ENCODE measurements at regions not wholly inside any gene's neighbourhood (a gene's known extent, or its start where the extent isn't known, plus 50 kb on each side); places are given as distances from the start of the nearest gene placed in this dataset.

DNA sequence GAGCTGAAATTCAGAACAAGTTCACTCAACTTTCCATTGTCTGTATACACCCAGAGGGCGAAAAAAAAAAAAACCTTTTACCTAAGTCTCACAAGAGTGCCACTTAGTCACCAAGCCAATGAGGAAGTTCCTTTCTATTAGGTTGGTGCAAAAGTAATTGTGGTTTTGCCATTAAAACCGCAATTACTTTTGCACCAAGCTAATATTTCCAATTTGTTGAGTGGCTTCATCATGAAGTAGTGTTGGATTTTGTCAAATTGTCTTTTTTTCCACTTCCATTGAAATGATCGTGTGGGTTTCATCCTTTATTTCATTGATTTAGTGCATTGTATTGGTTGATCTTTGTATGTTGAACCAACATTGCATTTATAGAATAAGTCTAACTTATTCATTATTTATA, 253.9 kb downstream of the ZIC4 start:
- DNase-seq (ENCODE audit: low spot score), result no peak
- in situ Hi-C loops (cut with MboI; ENCODE audit: low pct_unique_long_range_greater_than_20kb, low sequenced_read_pairs, unreplicated experiment), result no loop called here
- TF ChIP-seq, protein P1, sequence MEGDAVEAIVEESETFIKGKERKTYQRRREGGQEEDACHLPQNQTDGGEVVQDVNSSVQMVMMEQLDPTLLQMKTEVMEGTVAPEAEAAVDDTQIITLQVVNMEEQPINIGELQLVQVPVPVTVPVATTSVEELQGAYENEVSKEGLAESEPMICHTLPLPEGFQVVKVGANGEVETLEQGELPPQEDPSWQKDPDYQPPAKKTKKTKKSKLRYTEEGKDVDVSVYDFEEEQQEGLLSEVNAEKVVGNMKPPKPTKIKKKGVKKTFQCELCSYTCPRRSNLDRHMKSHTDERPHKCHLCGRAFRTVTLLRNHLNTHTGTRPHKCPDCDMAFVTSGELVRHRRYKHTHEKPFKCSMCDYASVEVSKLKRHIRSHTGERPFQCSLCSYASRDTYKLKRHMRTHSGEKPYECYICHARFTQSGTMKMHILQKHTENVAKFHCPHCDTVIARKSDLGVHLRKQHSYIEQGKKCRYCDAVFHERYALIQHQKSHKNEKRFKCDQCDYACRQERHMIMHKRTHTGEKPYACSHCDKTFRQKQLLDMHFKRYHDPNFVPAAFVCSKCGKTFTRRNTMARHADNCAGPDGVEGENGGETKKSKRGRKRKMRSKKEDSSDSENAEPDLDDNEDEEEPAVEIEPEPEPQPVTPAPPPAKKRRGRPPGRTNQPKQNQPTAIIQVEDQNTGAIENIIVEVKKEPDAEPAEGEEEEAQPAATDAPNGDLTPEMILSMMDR (IDR thresholded peaks at IDR 0.05; ENCODE audit: extremely low read depth, insufficient read depth, missing control alignments), result no peak

DNA sequence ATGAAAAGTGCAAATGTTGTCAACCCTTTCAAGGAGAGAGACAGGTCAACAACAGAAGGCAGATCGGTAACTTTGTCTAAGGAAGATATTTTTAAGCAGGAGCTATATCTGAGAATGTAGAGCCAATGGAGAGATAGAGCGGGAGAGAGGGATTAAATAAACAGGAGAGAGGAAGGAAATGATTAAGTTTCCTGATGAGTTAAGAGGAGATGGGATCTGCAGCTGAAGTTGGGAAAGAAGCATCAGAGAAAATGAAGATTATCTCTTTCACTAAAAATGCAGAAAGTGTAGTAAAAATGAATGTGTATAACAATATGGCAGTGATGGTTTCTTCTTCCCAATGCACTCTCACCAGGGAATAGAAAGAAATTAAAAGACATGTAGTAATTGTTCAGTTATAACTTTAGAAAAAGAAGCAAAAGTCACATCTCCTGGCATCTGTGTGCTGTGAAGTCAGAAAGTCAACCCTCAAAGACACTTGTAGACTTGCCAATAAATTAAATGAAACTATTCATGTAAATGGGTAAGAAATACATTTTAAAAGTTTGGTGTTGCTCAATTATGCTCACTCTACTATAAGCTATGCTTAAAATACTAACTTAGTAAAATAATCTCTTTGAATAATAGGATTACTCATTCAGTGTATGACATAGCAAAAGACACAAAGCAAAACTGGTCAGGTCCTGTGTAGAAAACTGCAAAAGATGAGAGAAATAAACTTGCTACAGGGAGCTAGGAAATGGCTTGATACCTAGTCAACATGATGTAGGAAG, 264.6 kb downstream of the ZIC4 start:
- in situ Hi-C loops (cut with MboI; ENCODE audit: low pct_unique_long_range_greater_than_20kb, low sequenced_read_pairs, unreplicated experiment), result no loop called here
- no peak for DNase-seq (ENCODE audit: low spot score)
- TF ChIP-seq, protein P1 (IDR thresholded peaks at IDR 0.05; ENCODE audit: extremely low read depth, insufficient read depth, missing control alignments), result no peak

DNA sequence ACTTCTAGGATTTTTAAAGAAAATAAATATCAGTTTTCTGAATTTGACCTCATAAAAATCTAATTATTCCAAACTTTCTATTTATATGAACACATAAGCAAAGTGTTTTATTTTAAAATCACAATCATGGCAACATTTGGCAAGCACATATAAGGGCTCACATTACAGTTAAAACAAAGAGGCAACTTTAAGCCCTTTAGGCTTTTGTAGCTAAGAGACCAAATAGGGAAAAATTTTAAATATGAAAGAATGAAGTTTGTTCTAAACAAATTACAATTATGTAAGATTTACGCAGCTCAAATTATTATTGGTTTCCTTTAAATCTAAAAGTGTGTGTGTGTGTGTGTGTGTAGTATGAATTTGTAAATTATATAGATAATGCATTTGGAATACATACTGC, 267.0 kb downstream of the ZIC4 start:
- TF ChIP-seq, protein P1 (IDR thresholded peaks at IDR 0.05; ENCODE audit: extremely low read depth, insufficient read depth, missing control alignments), result no peak
- in situ Hi-C loops (cut with MboI; ENCODE audit: low pct_unique_long_range_greater_than_20kb, low sequenced_read_pairs, unreplicated experiment), result no loop called here
- no peak for DNase-seq (ENCODE audit: low spot score)

DNA sequence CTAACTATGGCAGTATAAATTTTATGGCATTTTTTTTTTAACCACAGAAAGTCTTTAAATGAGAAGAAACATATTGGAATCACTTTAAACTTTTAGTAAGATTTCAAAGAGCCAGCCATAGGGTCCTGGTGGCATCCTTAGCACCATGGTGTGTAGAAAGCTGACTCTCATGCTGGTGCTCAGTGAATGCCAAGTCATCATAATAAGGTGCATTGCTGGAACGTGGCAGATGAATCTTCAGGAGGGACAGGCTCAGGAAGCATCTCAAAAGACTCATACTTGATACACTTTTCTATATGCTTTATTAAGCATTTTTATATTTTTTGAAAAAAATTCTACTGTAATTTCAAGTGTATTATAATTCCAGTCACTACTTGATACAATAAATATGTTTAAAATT, 274.2 kb downstream of the ZIC4 start:
- no peak for DNase-seq (ENCODE audit: low spot score)
- in situ Hi-C loops (cut with MboI; ENCODE audit: low pct_unique_long_range_greater_than_20kb, low sequenced_read_pairs, unreplicated experiment), result no loop called here
- TF ChIP-seq, protein P1 (IDR thresholded peaks at IDR 0.05; ENCODE audit: extremely low read depth, insufficient read depth, missing control alignments), result no peak

DNA sequence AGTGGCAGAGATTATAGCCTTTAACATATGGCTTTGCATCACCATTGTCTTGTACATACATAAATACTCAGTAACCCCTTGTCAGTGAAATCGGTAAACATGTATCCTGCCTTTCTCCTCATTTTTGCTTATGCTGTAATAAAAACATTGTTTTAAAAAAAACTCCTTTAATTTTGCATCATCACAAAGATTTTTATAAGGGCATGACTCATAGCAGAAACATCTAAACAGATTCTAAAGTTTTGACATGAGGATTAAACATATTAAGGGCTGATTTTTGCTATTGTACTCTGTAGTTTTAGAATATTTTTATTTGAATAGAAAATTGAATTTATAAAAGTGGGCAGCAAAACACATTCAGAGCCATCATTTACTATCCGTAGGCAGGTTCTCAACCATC, 275.9 kb downstream of the ZIC4 start:
- in situ Hi-C loops (cut with MboI; ENCODE audit: low pct_unique_long_range_greater_than_20kb, low sequenced_read_pairs, unreplicated experiment), result no loop called here
- TF ChIP-seq, protein P1 (IDR thresholded peaks at IDR 0.05; ENCODE audit: extremely low read depth, insufficient read depth, missing control alignments), result no peak
- DNase-seq (ENCODE audit: low spot score), result no peak

DNA sequence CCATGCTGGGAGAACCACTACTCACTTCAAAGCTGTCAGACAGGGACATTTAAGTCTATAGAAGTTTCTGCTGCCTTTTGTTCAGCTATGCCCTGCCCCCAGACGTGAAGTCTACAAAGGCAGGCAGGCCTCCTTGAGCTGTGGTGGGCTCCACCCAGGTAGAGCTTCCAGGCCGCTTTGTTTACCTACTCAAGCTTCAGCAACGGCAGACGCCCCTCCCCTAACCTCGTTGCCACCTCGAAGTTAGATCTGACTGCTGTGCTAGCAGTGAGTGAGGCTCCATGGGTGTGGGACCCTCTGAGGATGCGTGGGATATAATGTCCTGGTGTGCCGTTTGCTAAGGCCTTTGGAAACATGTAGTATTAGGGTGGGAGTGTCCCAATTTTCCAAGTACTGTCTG, 276.7 kb downstream of the ZIC4 start:
- TF ChIP-seq, protein P1 (IDR thresholded peaks at IDR 0.05; ENCODE audit: extremely low read depth, insufficient read depth, missing control alignments), result no peak
- in situ Hi-C loops (cut with MboI; ENCODE audit: low pct_unique_long_range_greater_than_20kb, low sequenced_read_pairs, unreplicated experiment), result no loop called here
- DNase-seq (ENCODE audit: low spot score), result no peak

Data from GM13977 (cell line).